NOMO-1 treated with DMSO at 0.1 percent for 48 hours (cell line): ENCODE measurements at regions not wholly inside any gene's neighbourhood (a gene's known extent, or its start where the extent isn't known, plus 50 kb on each side); places are given as distances from the start of the nearest gene placed in this dataset.
"Not testable (repeated sequence)": the region's sequence is repeated elsewhere in the genome, so short reads cannot be mapped to it uniquely, and the experiment has no call there.

Source experiments
- DNase-seq: peaks from one replicate; lab custom pipeline; 2025; ENCODE audit not compliant: unreplicated experiment; lab: John Stamatoyannopoulos, UW

DNA sequence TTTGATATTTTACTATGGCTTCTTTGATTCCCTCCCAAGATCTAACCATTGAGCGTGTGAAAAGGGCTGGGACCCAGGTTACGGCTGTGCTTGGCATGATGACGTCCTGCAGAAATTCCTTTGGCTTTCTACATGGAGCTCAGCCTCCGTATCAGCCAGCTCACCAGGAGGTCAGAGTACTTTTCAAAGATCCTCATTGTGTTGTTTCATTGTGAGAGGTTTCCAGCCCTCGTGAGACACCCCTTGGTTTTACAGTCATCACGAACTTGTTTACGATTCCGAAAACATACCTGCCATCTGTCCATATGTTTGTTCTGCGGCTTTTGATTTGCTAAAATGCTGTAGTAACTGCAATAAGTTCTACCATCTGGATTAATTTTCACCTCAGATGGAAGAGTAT, 453.1 kb downstream of the TMEM121 start:
- no peak for DNase-seq

DNA sequence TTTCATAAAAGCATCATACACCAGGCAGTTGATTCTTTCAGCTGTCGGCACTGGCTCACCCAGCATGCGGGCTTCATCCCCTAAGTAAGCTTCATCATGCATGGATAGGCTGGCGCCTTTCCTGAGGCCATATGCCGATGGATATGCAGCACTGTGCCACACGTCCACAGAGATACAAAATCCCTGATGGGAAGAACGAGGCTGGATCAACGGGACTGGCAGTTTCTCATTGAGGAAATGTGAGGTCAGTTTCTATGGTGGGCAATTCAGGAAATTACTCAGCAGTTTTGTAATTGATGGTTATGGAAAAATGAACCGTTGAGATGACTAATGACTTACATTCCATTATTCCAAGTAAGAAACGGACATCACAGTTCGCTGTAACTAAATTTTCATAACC, 453.8 kb downstream of the TMEM121 start:
- DNase-seq = no peak

DNA sequence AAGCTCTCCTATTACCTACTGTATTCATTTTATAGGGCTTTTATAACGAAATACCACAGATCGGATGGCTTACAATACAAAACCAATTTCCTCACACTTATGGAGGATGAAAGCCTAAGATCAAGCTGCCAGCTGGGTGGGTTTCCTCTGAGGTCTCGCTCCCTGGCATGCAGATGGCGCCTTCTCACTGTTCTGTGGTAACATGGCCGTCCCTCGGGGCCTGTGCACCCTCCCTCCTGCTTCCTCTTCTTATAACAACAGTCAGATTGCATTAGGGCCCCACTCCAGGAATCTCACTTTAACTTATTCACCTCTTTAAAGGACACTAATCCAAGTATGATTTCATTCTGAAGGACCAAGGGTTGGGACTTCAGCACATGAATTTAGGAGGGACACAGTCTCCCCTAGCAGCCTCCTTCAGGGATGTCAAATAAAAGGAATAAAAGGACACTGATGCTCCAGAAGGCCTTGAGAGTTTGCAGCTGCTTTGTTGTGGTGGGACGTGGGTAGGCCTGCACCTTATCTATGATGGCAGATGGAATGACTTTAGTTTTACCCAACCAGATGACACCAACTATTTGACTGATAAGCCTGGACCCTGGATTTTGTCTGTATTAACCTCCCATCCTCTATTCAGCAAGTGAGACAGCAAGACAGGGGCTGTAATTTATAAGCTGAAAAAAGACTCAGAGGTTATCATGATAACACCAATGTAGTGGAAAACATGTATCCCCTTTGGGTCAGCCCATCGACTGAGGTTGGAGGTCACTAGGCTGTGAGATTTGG, 455.3 kb downstream of the TMEM121 start:
- DNase-seq = not testable (repeated sequence)

DNA sequence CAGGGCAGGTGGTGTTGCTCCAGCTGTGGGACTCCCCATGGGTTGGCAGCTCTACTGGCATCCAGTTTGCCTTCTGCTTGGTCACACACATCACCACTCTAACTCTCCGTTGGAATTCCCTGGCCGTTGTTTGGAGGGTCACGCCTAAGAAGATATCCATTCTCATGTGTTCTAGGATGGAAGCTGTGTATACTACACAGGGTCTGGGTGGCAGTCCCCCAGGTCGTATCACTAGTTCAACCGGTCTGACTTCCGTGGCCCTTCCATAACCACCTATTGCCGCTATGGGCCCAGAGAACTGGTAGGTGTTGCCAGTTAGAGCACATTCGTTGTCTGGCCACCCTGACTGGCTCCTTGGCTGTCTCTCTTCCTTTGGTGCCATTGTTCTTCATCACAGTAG, 456.3 kb downstream of the TMEM121 start:
- DNase-seq = no peak

DNA sequence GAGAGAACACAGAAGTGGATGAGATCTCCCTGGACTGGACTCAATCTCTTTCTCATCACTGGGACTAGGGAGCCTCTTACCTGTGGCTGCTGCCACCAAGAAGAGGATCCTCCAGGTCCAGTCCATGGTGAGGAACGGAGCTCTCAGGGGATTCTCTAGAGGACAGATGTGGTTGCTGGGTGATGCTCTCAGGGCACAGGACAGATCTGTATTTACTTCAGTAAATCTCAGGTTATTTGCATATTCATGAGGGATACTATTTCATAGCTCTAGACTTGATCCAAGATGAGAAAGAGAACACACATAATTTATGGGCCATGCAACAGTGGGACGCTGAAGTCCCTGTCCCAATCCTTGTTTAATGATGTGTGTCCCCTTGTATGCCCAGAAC, 460.5 kb downstream of the TMEM121 start:
- DNase-seq = no peak

DNA sequence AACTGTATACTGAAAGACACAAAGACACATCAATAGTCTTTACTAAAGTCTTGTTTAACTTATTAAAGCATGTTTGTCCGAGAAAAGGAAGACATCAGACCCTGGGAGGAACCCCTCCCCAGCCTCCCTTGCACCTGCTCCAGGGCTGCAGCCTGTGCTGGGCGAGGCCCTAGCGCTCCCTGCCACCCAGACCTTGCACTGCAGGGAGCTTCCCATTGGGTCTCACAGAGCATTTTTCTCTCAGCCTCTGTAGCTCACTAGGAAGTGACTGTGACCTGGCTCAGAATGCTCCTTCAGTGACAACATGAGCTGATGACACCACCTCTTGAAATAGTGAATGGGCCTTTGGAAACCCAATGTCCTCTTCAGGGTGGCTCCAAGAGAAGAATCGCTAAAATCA, 461.2 kb downstream of the TMEM121 start:
- DNase-seq = no peak

DNA sequence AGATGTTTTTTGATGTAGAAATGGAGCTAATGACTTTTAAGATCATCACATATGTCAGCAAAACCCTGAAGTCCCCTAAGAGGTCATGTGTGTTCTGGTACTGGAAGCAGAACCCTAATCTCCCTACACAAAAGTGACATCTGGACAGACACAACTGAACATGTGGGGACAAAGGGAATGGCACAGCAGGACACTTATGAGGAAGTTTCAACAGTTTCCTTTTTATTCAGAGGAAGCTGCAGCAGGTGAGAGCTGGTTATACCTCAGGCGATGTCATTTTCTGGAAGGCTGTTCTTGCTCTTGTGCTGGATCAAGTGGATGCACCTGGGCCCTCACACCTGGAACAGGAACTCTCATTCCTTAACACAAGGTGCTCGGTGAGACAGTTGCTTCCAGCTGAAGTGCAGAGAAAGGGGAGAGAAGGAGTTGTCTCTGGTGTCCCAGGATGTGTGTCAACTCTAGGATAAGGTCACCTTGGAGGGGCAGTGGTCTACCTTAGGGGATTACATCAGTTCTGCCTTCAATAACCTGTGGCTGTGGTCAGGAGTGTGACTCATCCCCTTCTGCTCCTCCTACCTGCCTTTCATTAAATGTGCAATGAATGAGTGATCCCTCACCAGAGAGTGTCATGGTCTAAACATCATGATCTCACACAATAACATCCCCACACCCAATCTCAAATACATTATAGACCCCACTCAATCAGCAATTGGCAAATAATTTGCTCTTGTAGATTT, 463.4 kb downstream of the TMEM121 start:
- no peak for DNase-seq

DNA sequence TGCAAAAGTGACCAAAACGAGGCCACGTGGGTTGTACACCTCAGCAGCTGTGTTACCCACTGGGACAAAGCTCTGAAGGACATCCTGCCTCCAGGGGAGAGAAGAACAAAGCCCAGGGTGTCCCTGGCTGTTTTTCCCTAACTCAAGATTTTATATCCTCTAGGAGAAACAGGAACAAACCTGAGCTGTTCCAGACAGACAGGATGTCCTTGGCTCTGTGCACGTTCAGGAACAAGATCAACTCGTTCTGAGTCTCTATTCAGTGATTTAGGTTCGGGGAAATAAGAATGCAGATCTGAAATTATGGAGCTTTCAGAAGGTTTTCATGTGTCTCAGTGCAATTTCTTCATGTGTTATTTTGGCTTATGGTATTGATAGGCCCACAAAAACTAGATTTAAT, 465.3 kb downstream of the TMEM121 start:
- not testable (repeated sequence) for DNase-seq

DNA sequence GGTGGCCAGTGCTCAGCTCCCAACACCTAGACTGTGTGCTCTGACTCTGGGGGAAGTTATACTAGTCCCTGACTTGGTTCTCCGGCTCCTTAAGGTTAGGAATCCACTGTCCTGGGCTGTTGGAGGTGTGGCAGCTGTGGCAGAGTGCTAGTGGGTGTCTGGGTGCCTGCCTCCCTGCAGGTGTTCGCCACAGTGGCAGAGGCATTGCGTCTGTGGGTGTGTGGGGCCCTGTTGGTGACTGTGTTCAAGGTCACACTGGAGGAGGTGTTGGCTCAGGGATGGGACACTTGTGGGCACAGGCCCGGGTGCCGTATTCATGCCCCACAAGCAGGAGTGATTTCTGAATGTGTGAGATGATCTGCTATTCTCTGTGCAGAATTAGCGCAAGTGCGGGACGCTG, 467.4 kb downstream of the TMEM121 start:
- no peak for DNase-seq

DNA sequence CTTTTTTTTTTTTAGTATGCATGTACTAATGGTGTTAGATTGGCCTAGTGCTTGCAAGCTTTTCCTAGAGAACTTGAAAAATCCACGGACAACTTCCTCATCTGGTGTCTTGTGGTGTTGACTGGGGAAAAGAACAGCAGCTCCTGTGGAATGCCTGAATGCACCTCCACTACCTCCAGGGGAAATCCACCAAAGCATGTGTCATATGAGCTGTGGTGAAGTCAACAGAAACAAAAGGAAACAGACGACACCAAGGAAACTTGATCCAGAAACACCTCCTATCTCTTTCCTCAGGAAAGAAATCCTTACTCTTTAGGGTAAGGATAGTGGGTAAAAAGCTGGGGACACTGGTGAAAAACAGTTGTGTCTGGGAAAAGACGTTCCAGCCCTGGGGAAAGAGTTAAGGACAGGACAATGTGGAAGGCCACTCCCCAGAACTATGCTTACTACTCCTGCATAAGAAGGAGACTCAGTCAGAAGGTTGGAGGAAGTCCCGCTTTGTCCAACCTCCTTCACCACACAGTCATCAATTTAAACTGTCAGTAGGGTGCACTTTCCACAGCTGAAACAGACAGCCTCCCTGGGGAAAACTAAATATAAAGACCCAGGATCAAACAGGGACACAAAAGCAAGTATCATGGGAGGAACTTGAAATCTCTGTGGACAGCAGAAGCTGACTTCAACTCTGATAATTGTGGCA, 468.8 kb downstream of the TMEM121 start:
- DNase-seq = not testable (repeated sequence)

DNA sequence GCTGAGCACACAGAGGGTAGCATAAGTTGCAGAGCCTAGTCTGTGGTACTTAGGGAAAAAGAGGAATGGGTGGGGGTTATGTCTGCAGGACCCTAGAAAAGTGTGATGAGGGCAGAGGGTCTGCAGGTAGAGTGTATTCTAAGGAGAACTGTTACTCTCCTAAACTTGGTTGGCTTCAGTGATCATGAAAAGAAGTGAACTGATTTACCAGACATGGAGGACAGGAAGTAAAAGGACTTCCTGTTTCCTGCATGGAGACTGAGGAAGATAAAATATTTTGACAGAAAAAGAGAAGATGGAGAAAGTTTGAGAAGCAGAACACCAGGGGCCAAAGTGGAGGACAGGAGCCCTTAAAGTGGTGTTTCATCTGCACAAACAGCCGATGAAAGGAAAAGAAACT, 472.2 kb downstream of the TMEM121 start:
- DNase-seq = not testable (repeated sequence)

DNA sequence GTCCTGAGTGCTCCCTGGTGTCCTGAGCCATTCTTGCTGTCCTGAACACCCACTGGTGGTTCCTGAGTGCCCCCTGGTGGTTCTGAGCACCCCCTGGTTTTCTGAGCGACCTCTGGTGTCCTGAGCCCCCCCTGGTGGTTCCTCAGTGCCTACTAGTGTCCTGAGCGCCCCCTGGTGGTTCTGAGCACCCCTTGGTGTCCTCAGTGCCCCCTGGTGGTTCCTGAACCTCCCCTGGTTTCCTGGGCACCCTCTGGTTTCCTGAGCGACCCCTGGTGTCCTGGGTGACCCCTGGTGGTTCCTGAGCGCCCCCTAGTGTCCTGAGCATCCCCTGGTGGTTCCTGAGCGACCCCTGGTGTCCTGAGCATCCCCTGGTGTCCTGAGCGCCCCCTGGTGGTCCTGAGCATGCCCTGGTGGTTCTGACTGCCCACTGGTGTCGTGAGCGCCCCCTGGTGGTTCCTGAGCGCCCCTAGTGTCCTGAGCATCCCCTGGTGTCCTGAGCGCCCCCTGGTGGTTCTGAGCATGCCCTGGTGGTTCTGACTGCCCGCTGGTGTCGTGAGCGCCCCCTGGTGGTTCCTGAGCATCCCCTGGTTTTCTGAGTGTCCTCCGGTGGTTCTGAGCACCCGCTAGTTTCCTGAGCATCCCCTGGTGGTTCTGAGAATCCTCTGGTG, 473.1 kb downstream of the TMEM121 start:
- peak; percentile 64 for DNase-seq

DNA sequence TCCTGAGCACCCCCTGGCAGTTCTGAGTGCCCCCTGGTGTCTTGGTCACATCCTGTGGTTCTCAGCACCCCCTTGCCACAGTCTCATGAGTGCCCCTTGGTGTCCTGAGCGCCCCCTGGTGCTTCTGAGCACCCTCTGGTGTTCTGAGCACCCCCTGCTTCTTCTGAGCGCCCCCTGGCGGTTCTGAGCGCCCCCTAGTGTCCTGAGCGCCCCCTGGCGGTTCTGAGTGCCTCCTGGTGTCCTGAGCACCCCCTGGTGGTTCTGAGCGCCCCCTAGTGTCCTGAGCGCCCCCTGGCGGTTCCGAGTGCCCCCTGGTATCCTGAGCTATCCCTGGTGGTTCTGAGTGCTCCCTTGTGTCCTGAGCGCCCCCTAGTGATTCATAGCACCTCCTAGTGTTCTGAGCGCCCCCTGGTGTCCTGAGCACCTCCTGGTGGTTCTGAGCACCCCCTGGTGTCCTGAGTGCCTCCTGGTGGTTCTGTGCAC, 473.7 kb downstream of the TMEM121 start:
- not testable (repeated sequence) for DNase-seq

DNA sequence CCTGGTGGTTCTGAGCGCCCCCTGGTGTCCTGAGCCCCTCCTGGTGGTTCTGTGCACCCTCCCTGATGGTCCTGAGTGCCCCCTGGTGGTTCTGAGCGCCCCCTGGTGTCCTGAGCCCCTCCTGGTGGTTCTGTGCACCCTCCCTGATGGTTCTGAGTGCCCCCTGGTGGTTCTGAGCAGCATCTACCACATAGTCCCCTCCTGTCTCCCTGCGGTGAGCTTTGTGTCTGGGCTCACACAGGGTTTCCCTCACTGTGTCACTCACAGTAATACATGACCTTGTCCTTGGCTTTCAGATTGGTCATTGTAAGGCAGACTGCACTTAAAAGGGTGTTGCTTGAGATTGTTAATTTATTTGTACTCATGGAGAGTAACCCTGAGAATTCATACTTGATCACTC, 474.9 kb downstream of the TMEM121 start:
- not testable (repeated sequence) for DNase-seq

DNA sequence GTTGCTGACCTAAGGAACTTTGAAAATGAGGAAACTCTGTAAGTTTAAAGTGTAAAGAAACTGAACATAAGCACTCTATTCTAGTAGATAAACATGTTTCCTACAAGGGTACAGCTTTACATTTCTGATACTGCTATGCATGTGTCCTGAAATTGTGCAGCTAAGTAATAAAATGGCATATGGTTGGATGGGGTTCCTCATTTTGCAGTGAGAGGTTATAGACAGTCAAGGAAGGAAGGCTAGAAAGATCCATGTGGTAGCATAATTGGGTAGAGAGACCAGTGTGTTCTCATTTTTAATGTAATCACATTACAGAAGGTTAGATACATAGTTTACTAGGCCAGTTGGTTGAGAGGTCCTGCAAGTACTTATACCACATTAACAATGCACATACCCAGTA, 477.0 kb downstream of the TMEM121 start:
- DNase-seq = peak; percentile 5

DNA sequence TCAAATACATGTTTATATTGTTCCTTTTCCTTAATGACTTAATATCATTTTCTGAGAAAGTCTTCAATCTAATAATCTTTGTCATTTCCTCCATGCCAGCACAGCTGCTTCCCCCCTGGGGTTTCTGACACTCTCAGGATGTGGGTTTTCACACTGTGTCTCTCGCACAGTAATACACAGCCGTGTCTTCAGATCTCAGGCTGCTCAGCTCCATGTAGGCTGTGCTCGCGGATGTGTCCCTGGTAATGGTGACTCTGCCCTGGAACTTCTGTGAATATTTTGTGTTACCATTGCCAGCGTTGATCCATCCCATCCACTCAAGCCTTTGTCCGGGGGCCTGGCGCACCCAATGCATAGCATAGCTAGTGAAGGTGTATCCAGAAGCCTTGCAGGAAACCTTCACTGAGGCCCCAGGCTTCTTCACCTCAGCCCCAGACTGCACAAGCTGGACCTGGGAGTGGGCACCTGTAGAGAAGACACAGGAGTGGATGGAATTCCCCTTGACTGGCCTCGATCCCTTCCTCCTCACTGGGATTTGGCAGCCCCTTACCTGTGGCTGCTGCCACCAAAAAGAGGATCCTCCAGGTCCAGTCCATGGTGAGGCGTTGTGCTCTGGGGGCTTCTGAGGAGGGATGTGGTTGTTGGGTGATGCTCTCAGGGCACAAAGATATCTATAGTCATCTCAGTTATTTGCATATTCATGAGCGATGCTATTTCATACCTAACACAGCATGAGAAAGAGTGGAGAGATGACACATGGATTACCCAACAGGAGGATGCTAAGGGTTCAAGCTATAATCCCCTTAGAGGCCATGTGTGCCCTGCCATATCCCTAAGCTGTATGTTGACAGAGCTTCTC, 478.8 kb downstream of the TMEM121 start:
- DNase-seq = not testable (repeated sequence)

DNA sequence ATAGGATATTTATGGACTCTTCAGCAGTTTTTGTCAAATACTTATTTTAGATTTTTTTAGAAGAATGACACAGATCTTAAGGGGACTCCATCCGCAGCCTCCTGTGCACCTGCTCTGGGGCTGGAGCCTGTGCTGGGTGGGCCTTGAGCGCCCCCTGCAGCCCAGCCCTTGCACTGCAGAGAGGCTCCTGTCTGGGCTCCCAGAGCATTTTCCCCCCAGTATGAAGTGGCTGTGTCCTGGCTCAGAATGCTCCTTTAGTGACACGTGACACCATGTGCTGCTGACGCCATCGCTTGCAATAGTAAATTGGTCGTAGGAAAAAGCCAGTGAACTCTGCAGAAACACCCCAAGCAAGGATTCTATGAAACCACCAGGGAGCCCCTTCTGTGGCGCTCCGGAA, 479.7 kb downstream of the TMEM121 start:
- DNase-seq = not testable (repeated sequence)

DNA sequence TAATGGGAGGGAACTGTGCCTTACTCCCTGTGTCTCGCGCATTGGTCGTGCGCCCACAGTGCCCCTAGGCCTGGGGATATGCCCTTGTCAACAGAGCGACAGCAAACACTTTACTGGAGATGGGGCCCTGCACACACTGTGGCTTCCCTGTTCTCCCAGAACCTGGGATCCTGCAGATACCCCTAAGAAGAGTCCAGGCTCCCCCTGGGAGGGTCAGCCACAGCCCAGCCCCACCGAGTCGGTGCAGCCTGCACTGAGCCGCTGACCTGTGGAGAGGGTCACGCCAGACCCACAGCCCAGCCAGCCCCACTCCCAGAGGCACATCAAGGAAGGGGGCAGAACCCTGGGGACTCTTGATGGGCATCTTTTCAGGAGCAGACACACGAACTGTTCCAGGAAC, 480.3 kb downstream of the TMEM121 start:
- not testable (repeated sequence) for DNase-seq

DNA sequence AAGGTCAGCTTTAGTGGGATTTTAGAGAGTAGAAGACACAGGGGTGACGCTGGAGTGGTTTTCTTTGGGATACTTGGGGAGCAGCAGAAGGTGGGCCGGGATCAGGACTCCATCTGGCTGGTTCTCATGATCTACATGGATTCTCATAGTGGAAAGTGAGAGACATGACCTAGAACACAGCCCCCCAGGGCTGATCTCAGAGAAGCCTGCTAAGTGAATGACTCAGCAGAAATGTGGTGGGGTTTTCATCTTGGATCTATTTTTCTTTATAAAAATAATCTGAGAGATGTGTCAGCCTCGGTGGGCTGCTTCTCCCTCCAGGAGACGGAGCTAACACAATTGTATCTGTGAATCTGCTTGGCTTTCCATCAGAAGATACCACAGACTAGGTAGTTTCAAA, 484.4 kb downstream of the TMEM121 start:
- DNase-seq = no peak
